Memory B cell (primary cell): ENCODE measurements at regions not wholly inside any gene's neighbourhood (a gene's known extent, or its start where the extent isn't known, plus 50 kb on each side); places are given as distances from the start of the nearest gene placed in this dataset.

ENCODE experiments used
- ATAC-seq: fragments of 150-1000 bp; cut with Tn5 transposase; 2 replicates; pipeline ENCODE4 v1.10.0; 2021; ENCODE audit warnings: low read depth, mild to moderate bottlenecking, moderate library complexity
- DNase-seq, 2 donors: peaks; one replicate each; pipeline ENCODE4 v3.0.0; 2022; ENCODE audit warnings: low spot score in 2 of 2
- H3K27ac Mint-ChIP-seq: one replicate; pipeline ENCODE4 v1.8.0; 2022; ENCODE audit warnings: mild to moderate bottlenecking, moderate library complexity, mixed read lengths
- H3K27me3 Mint-ChIP-seq: one replicate; pipeline ENCODE4 v1.8.0; 2022; ENCODE audit warnings: mixed read lengths
- H3K36me3 Mint-ChIP-seq: one replicate; pipeline ENCODE4 v1.8.0; 2022; ENCODE audit warnings: mild to moderate bottlenecking, mixed read lengths
- H3K4me1 Mint-ChIP-seq: one replicate; pipeline ENCODE4 v1.8.0; 2022; ENCODE audit warnings: mixed read lengths
- H3K4me3 Mint-ChIP-seq: one replicate; pipeline ENCODE4 v1.8.0; 2022; ENCODE audit warnings: mild to moderate bottlenecking, moderate library complexity, mixed read lengths
- H3K9me3 Mint-ChIP-seq: one replicate; pipeline ENCODE4 v1.8.0; 2022; ENCODE audit warnings: mixed read lengths

- no peak overlapping the region for H3K4me3 Mint-ChIP-seq
- DNase-seq (peak in 1 of 2 donors; percentile 2), ATAC-seq (peak; percentile 60)
- no peaks in the 10 kb centered on the region for H3K36me3 Mint-ChIP-seq
- H3K27me3 Mint-ChIP-seq = no peaks in the 10 kb centered on the region
- H3K27ac Mint-ChIP-seq = no peak overlapping the region
- no peaks in the 10 kb centered on the region for H3K9me3 Mint-ChIP-seq
- H3K4me1 Mint-ChIP-seq = no peaks in the 10 kb centered on the region
Measured at GRCh38 chr18:43661570-43661969, 384.3 kb upstream of the SYT4 start.

GRCh38 chr18:43662657-43663056 lies 385.4 kb upstream of the SYT4 start:
- no peak for DNase-seq

GRCh38 chr18:43663159-43663558 lies 385.9 kb upstream of the SYT4 start:
- Mint-ChIP-seq H3K27me3 (no peaks in the 10 kb centered on the region), H3K9me3 (no peaks in the 10 kb centered on the region), H3K27ac (no peak overlapping the region), H3K4me1 (no peaks in the 10 kb centered on the region), H3K4me3 (no peak overlapping the region), H3K36me3 (no peaks in the 10 kb centered on the region)
- no peak for DNase-seq
- ATAC-seq = no peak

More at GRCh38 chr18:43662657-43663056, 385.4 kb upstream of the SYT4 start:
- Mint-ChIP-seq H3K9me3 (no peaks in the 10 kb centered on the region), H3K27ac (no peak overlapping the region), H3K4me1 (no peaks in the 10 kb centered on the region), H3K4me3 (no peak overlapping the region), H3K36me3 (no peaks in the 10 kb centered on the region), H3K27me3 (no peaks in the 10 kb centered on the region)
- no peak for ATAC-seq

- Mint-ChIP-seq H3K4me1 (no peaks in the 10 kb centered on the region), H3K27ac (no peak overlapping the region), H3K36me3 (no peaks in the 10 kb centered on the region), H3K9me3 (no peaks in the 10 kb centered on the region), H3K4me3 (no peak overlapping the region), H3K27me3 (no peaks in the 10 kb centered on the region)
- DNase-seq = no peak
- ATAC-seq = no peak
Measured at GRCh38 chr18:43664487-43665008, 387.3 kb upstream of the SYT4 start.

- no peak overlapping the region for H3K27ac Mint-ChIP-seq
- ATAC-seq = no peak
- H3K27me3 Mint-ChIP-seq = no peaks in the 10 kb centered on the region
- no peaks in the 10 kb centered on the region for H3K36me3 Mint-ChIP-seq
- no peaks in the 10 kb centered on the region for H3K9me3 Mint-ChIP-seq
- no peak for DNase-seq
- no peak overlapping the region for H3K4me3 Mint-ChIP-seq
- no peaks in the 10 kb centered on the region for H3K4me1 Mint-ChIP-seq
Measured at GRCh38 chr18:43665105-43665788, 388.0 kb upstream of the SYT4 start.

- H3K27me3 Mint-ChIP-seq = peaks cover 1% of the 10 kb centered on the region
- H3K4me1 Mint-ChIP-seq = no peaks in the 10 kb centered on the region
- no peaks in the 10 kb centered on the region for H3K9me3 Mint-ChIP-seq
- H3K4me3 Mint-ChIP-seq = no peak overlapping the region
- ATAC-seq (no peak), DNase-seq (no peak)
- no peak overlapping the region for H3K27ac Mint-ChIP-seq
- H3K36me3 Mint-ChIP-seq = no peaks in the 10 kb centered on the region
Measured at GRCh38 chr18:43668866-43669265, 391.6 kb upstream of the SYT4 start.

- no peaks in the 10 kb centered on the region for H3K9me3 Mint-ChIP-seq
- H3K36me3 Mint-ChIP-seq = no peaks in the 10 kb centered on the region
- H3K27me3 Mint-ChIP-seq = peaks cover 1% of the 10 kb centered on the region
- H3K27ac Mint-ChIP-seq = no peak overlapping the region
- ATAC-seq = no peak
- no peaks in the 10 kb centered on the region for H3K4me1 Mint-ChIP-seq
- no peak for DNase-seq
- no peak overlapping the region for H3K4me3 Mint-ChIP-seq
Measured at GRCh38 chr18:43671431-43671830, 394.1 kb upstream of the SYT4 start.

- Mint-ChIP-seq H3K4me1 (no peaks in the 10 kb centered on the region), H3K36me3 (no peaks in the 10 kb centered on the region), H3K4me3 (no peak overlapping the region), H3K27me3 (no peaks in the 10 kb centered on the region), H3K27ac (no peak overlapping the region), H3K9me3 (peaks cover 1% of the 10 kb centered on the region)
- ATAC-seq = no peak
- no peak for DNase-seq
Measured at GRCh38 chr18:43680096-43680495, 402.8 kb upstream of the SYT4 start.

- peaks cover 1% of the 10 kb centered on the region for H3K9me3 Mint-ChIP-seq
- no peaks in the 10 kb centered on the region for H3K4me1 Mint-ChIP-seq
- no peak overlapping the region for H3K4me3 Mint-ChIP-seq
- DNase-seq (no peak), ATAC-seq (no peak)
- no peaks in the 10 kb centered on the region for H3K27me3 Mint-ChIP-seq
- no peaks in the 10 kb centered on the region for H3K36me3 Mint-ChIP-seq
- no peak overlapping the region for H3K27ac Mint-ChIP-seq
Measured at GRCh38 chr18:43681661-43682060, 404.4 kb upstream of the SYT4 start.

GRCh38 chr18:43682196-43682595 lies 404.9 kb upstream of the SYT4 start:
- H3K9me3 Mint-ChIP-seq = peaks cover 1% of the 10 kb centered on the region
- H3K27me3 Mint-ChIP-seq = no peaks in the 10 kb centered on the region
- no peaks in the 10 kb centered on the region for H3K36me3 Mint-ChIP-seq
- no peaks in the 10 kb centered on the region for H3K4me1 Mint-ChIP-seq
- H3K27ac Mint-ChIP-seq = no peak overlapping the region
- DNase-seq (no peak), ATAC-seq (no peak)
- no peak overlapping the region for H3K4me3 Mint-ChIP-seq

- ATAC-seq = no peak
- H3K4me1 Mint-ChIP-seq = peaks cover 3% of the 10 kb centered on the region
Measured at GRCh38 chr18:43686709-43687108, 409.4 kb upstream of the SYT4 start.

GRCh38 chr18:43692099-43692690 lies 414.9 kb upstream of the SYT4 start:
- Mint-ChIP-seq H3K9me3 (peaks cover 5% of the 10 kb centered on the region), H3K4me1 (peaks cover 3% of the 10 kb centered on the region), H3K27ac (no peak overlapping the region), H3K4me3 (no peak overlapping the region), H3K36me3 (no peaks in the 10 kb centered on the region), H3K27me3 (no peaks in the 10 kb centered on the region)
- no peak for DNase-seq
- no peak for ATAC-seq

More at GRCh38 chr18:43686709-43687108, 409.4 kb upstream of the SYT4 start:
- H3K36me3 Mint-ChIP-seq = no peaks in the 10 kb centered on the region
- DNase-seq = no peak
- no peak overlapping the region for H3K27ac Mint-ChIP-seq
- H3K4me3 Mint-ChIP-seq = no peak overlapping the region
- peaks cover 1% of the 10 kb centered on the region for H3K9me3 Mint-ChIP-seq
- H3K27me3 Mint-ChIP-seq = no peaks in the 10 kb centered on the region

- Mint-ChIP-seq H3K27me3 (no peaks in the 10 kb centered on the region), H3K4me3 (no peak overlapping the region), H3K27ac (no peak overlapping the region), H3K36me3 (no peaks in the 10 kb centered on the region), H3K4me1 (no peaks in the 10 kb centered on the region), H3K9me3 (no peaks in the 10 kb centered on the region)
- ATAC-seq (no peak), DNase-seq (no peak)
Measured at GRCh38 chr18:43702399-43702798, 425.1 kb upstream of the SYT4 start.

GRCh38 chr18:43703050-43703449 lies 425.8 kb upstream of the SYT4 start:
- Mint-ChIP-seq H3K36me3 (no peaks in the 10 kb centered on the region), H3K27me3 (no peaks in the 10 kb centered on the region), H3K4me3 (no peak overlapping the region), H3K9me3 (no peaks in the 10 kb centered on the region), H3K4me1 (no peaks in the 10 kb centered on the region), H3K27ac (no peak overlapping the region)
- DNase-seq (no peak), ATAC-seq (no peak)

GRCh38 chr18:43705850-43706249 lies 428.6 kb upstream of the SYT4 start:
- ATAC-seq = no peak
- Mint-ChIP-seq H3K4me1 (no peaks in the 10 kb centered on the region), H3K4me3 (no peak overlapping the region), H3K9me3 (no peaks in the 10 kb centered on the region), H3K27ac (no peak overlapping the region), H3K36me3 (no peaks in the 10 kb centered on the region), H3K27me3 (peaks cover 1% of the 10 kb centered on the region)
- no peak for DNase-seq
